ENCODE measurements at regions not wholly inside any gene's neighbourhood (a gene's known extent, or its start where the extent isn't known, plus 50 kb on each side); places are given as distances from the start of the nearest gene placed in this dataset.

- TF ChIP-seq CTCF (IDR thresholded peaks at IDR 0.05 in 4 of 5, conservative IDR thresholded peaks at IDR 0.05 in 1 of 5) (no peak), POLR2A (IDR thresholded peaks at IDR 0.05) (no peak)
Measured at GRCh38 chr4:178611062-178611461, 1168.8 kb upstream of the AGA start.

Measured in gastrocnemius medialis (tissue), 4 donors.